Activated CD4-positive, alpha-beta T cell treated with anti-CD3 and anti-CD28 coated beads, Interleukin-2, amount 10 ng/mL, durations not matched to agents 24 days and 14 days (primary cell): ENCODE measurements at regions not wholly inside any gene's neighbourhood (a gene's known extent, or its start where the extent isn't known, plus 50 kb on each side); places are given as distances from the start of the nearest gene placed in this dataset.
"Not testable (repeated sequence)": the region's sequence is repeated elsewhere in the genome, so short reads cannot be mapped to it uniquely, and the experiment has no call there.

ENCODE experiments used
- DNase-seq: peaks from one replicate; pipeline ENCODE4 v3.0.0; 2022
- H3K27ac Mint-ChIP-seq: one replicate; pipeline ENCODE4 v1.8.0; 2022; ENCODE audit warnings: mild to moderate bottlenecking, mixed read lengths
- H3K27me3 Mint-ChIP-seq: one replicate; pipeline ENCODE4 v1.8.0; 2022; ENCODE audit warnings: mixed read lengths
- H3K36me3 Mint-ChIP-seq: one replicate; pipeline ENCODE4 v1.8.0; 2022; ENCODE audit warnings: low read depth, mild to moderate bottlenecking, mixed read lengths
- H3K4me1 Mint-ChIP-seq: one replicate; pipeline ENCODE4 v1.8.0; 2021; ENCODE audit warnings: mixed read lengths
- H3K4me3 Mint-ChIP-seq: one replicate; pipeline ENCODE4 v1.8.0; 2022; ENCODE audit warnings: mild to moderate bottlenecking, moderate library complexity, mixed read lengths
- H3K9me3 Mint-ChIP-seq: one replicate; pipeline ENCODE4 v1.8.0; 2021; ENCODE audit warnings: mixed read lengths
- intact Hi-C: fragments of 100-400 bp; cut with micrococcal nuclease; formaldehyde crosslinking; loops from one replicate; pipeline ENCODE4 v1.15.1; 2023

DNA sequence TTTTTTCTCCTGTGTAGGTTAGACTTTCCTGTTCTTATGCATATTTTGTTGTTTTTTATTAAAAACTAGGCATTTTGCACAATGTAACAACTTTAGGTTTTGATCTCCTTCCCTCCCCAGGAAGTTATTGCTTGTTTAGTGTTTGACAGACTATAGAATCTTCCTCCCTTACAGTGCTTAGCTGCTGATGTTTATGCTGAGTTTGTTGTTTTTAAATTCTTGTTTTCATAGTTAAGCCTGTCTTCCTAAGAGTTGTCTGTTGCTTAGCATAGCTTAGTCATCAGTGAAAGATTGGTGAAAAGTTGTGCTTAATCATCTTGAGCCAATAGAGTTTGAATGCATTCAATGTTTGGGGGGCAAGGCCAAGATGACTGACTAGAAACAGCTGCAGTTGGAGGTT, 157.5 kb downstream of the NKX6-1 start:
- Mint-ChIP-seq H3K27ac (no peak overlapping the region), H3K36me3 (no peaks in the 10 kb centered on the region), H3K27me3 (no peaks in the 10 kb centered on the region), H3K4me1 (no peaks in the 10 kb centered on the region), H3K9me3 (peaks cover 11% of the 10 kb centered on the region), H3K4me3 (no peak overlapping the region)
- intact Hi-C loops, result no loop called here
- no peak for DNase-seq

DNA sequence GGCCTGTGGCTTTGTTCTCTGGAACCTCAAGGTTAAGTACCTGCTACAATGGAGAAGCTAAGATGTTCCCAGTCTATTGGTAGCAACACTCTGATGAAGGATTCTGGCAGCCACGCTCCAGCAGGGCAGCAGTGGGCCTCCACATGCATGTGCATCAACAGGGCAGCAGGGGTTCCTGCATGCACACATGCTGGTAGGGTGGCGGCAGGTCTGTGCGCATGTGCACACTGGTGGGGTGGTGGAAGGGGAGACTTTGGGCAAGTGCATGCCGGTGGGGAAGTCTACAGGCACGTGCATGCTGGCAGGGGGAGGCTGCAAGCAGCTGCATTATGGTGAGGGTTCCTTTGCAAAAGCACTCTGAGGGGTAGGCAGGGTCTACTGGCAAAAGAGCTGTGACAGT, 160.7 kb downstream of the NKX6-1 start:
- DNase-seq, result no peak
- Mint-ChIP-seq H3K27me3 (no peaks in the 10 kb centered on the region), H3K4me1 (no peaks in the 10 kb centered on the region), H3K9me3 (peaks cover 3% of the 10 kb centered on the region), H3K27ac (no peak overlapping the region), H3K4me3 (no peak overlapping the region), H3K36me3 (no peaks in the 10 kb centered on the region)
- intact Hi-C loops, result no loop called here

- Mint-ChIP-seq H3K27me3 (no peaks in the 10 kb centered on the region), H3K36me3 (no peaks in the 10 kb centered on the region), H3K4me3 (no peak overlapping the region), H3K27ac (no peak overlapping the region), H3K4me1 (no peaks in the 10 kb centered on the region), H3K9me3 (no peaks in the 10 kb centered on the region)
- intact Hi-C loops, result no loop called here
- DNase-seq, result no peak
Measured at GRCh38 chr4:84336964-84337705, 162.0 kb downstream of the NKX6-1 start.

DNA sequence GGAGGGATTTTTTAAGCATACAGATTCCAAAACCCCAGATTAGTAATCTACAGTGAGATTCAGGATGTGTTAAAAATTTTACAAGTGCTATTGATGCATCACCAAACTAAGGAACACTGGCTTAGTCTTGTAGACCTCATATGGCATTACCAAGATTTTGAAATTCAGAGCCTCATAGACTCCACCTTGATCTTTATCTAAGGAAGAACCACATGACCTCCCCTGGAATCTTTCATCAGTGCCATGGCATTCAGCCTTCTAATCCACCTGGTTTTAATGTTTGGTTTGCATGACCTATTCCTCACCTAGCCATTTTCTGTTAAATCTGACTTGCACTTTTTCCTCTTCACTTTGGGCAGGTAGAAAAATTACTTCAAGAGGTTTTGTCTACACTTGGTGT, 171.6 kb downstream of the NKX6-1 start:
- H3K27ac Mint-ChIP-seq, result no peak overlapping the region
- no peak overlapping the region for H3K4me3 Mint-ChIP-seq
- no peaks in the 10 kb centered on the region for H3K4me1 Mint-ChIP-seq
- intact Hi-C loops, result no loop called here
- DNase-seq, result no peak
- no peaks in the 10 kb centered on the region for H3K9me3 Mint-ChIP-seq
- H3K36me3 Mint-ChIP-seq, result no peaks in the 10 kb centered on the region
- H3K27me3 Mint-ChIP-seq, result no peaks in the 10 kb centered on the region

GRCh38 chr4:84325625-84326024, 173.5 kb downstream of the NKX6-1 start:
- Mint-ChIP-seq H3K4me1 (no peaks in the 10 kb centered on the region), H3K27me3 (no peaks in the 10 kb centered on the region), H3K27ac (no peak overlapping the region), H3K4me3 (no peak overlapping the region), H3K36me3 (no peaks in the 10 kb centered on the region), H3K9me3 (no peaks in the 10 kb centered on the region)
- DNase-seq, result no peak
- intact Hi-C loops, result no loop called here

- intact Hi-C loops, result no loop called here
- H3K36me3 Mint-ChIP-seq, result no peaks in the 10 kb centered on the region
- no peak overlapping the region for H3K27ac Mint-ChIP-seq
- no peak for DNase-seq
- H3K4me3 Mint-ChIP-seq, result no peak overlapping the region
- H3K27me3 Mint-ChIP-seq, result no peaks in the 10 kb centered on the region
- H3K9me3 Mint-ChIP-seq, result no peaks in the 10 kb centered on the region
- no peaks in the 10 kb centered on the region for H3K4me1 Mint-ChIP-seq
Measured at GRCh38 chr4:84324303-84325245, 174.5 kb downstream of the NKX6-1 start.

- intact Hi-C loops, result no loop called here
- DNase-seq, result no peak
- Mint-ChIP-seq H3K27ac (no peak overlapping the region), H3K4me1 (no peaks in the 10 kb centered on the region), H3K27me3 (no peaks in the 10 kb centered on the region), H3K36me3 (no peaks in the 10 kb centered on the region), H3K4me3 (no peak overlapping the region), H3K9me3 (no peaks in the 10 kb centered on the region)
Measured at GRCh38 chr4:84319124-84319523, 180.0 kb downstream of the NKX6-1 start.

DNA sequence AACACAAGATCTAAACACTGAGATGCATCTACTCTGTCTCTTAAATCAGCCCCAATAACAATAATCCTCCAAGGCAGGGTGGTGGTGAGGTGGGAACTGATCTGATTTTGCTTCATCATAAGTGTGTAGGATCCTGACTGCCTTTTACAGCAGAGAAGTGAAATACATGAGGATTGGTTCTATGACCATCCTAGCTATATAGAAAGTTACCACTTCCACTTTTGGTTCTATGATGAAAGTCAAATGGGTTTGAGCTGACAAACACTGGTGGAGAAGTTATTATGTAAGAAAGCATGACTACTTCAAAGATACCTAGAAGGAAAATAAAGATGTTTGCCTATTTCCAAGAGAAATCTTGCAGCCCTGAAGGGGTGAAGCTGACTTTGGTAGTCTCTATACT, 181.6 kb downstream of the NKX6-1 start:
- no peaks in the 10 kb centered on the region for H3K36me3 Mint-ChIP-seq
- H3K27me3 Mint-ChIP-seq, result no peaks in the 10 kb centered on the region
- H3K4me1 Mint-ChIP-seq, result no peaks in the 10 kb centered on the region
- H3K27ac Mint-ChIP-seq, result no peak overlapping the region
- no peak overlapping the region for H3K4me3 Mint-ChIP-seq
- no peaks in the 10 kb centered on the region for H3K9me3 Mint-ChIP-seq
- intact Hi-C loops, result no loop called here
- no peak for DNase-seq

DNA sequence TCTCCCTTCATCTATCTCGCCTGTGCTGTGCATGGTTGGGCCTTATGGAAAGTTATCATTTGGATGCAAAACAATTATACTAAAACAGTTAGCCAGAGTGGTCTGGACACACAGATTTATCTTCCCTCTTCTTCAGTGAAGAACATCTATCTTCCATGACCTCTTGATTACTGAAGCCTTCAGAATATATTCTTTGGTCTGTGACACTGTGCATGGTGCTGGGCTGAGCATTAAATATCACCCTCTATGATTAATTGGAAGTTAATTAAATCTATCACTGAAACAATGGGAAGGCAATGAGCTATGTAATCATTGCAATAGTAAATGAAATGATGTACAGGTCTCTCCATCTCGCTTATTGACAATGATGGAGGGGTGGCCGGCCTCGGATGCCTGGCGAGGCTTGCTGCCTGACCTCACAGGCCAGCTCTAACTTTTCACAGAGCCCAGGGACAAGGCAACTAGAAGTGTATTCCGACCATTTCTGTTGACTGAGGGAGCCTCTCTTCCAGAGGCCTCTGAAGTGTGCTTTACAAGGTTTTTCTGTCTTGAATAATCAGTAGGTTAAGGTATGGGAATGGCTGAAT, 186.6 kb downstream of the NKX6-1 start:
- Mint-ChIP-seq H3K27ac (no peak overlapping the region), H3K9me3 (no peaks in the 10 kb centered on the region), H3K4me3 (no peak overlapping the region), H3K4me1 (no peaks in the 10 kb centered on the region), H3K27me3 (no peaks in the 10 kb centered on the region), H3K36me3 (no peaks in the 10 kb centered on the region)
- DNase-seq, result no peak
- intact Hi-C loops, result no loop called here

- Mint-ChIP-seq H3K4me1 (no peaks in the 10 kb centered on the region), H3K27ac (no peak overlapping the region), H3K27me3 (no peaks in the 10 kb centered on the region), H3K36me3 (no peaks in the 10 kb centered on the region), H3K4me3 (no peak overlapping the region), H3K9me3 (no peaks in the 10 kb centered on the region)
- DNase-seq, result no peak
- intact Hi-C loops, result no loop called here
Measured at GRCh38 chr4:84309191-84309590, 189.9 kb downstream of the NKX6-1 start.

- H3K4me3 Mint-ChIP-seq, intact Hi-C loops, H3K9me3 Mint-ChIP-seq, H3K27ac Mint-ChIP-seq, H3K36me3 Mint-ChIP-seq, DNase-seq, H3K4me1 Mint-ChIP-seq, H3K27me3 Mint-ChIP-seq: not testable (repeated sequence)
Measured at GRCh38 chr4:84298719-84299254, 200.3 kb downstream of the NKX6-1 start.

- DNase-seq, result no peak
Measured at GRCh38 chr4:84298023-84298718, 200.9 kb downstream of the NKX6-1 start.

GRCh38 chr4:84291969-84292368, 207.1 kb downstream of the NKX6-1 start:
- H3K9me3 Mint-ChIP-seq, result peaks cover 13% of the 10 kb centered on the region
- H3K36me3 Mint-ChIP-seq, result no peaks in the 10 kb centered on the region
- no peaks in the 10 kb centered on the region for H3K4me1 Mint-ChIP-seq
- no peaks in the 10 kb centered on the region for H3K27me3 Mint-ChIP-seq
- no peak overlapping the region for H3K27ac Mint-ChIP-seq
- DNase-seq, result no peak
- intact Hi-C loops, result no loop called here
- H3K4me3 Mint-ChIP-seq, result no peak overlapping the region

More at GRCh38 chr4:84298023-84298718, 200.9 kb downstream of the NKX6-1 start:
- H3K27ac Mint-ChIP-seq, result no peak overlapping the region
- intact Hi-C loops, result no loop called here
- H3K9me3 Mint-ChIP-seq, result no peaks in the 10 kb centered on the region
- H3K4me1 Mint-ChIP-seq, result no peaks in the 10 kb centered on the region
- no peak overlapping the region for H3K4me3 Mint-ChIP-seq
- no peaks in the 10 kb centered on the region for H3K36me3 Mint-ChIP-seq
- H3K27me3 Mint-ChIP-seq, result no peaks in the 10 kb centered on the region
